LHCN-M2 (cell line): ENCODE measurements at regions not wholly inside any gene's neighbourhood (a gene's known extent, or its start where the extent isn't known, plus 50 kb on each side); places are given as distances from the start of the nearest gene placed in this dataset.
A peak's percentile ranks its signal among the peaks of the same experiment; 100 is the strongest.

Source experiments
- DNase-seq: peaks from one replicate; pipeline ENCODE4 v3.0.0-alpha.2; 2012; ENCODE audit warnings: low read depth

DNA sequence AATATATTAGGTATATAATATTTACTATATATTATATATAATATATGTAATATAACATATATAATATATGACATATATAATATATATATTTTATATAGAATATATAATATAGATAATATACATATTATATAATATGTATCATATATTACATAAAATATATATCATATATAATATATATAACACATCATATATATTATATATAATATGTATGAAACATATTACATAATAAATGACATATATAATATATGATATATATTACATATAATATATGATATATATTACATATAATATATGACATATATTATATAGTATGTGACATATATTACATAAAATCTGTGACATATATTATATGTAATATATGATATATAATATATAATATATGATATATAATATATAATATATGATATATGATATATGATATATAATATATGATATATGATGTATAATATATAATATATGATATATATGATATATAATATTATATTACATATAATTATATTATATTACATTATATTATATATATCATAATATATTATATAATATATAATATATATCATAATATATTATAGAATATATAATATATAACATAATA, 119.5 kb upstream of the RIMBP3 start:
- DNase-seq = no peak

GRCh38 chr22:18730410-18730809, 118.7 kb upstream of the RIMBP3 start:
- DNase-seq = peak; percentile 23
